Urinary bladder (tissue), 3 donors: ENCODE measurements at regions not wholly inside any gene's neighbourhood (a gene's known extent, or its start where the extent isn't known, plus 50 kb on each side); places are given as distances from the start of the nearest gene placed in this dataset.

ENCODE experiments used
- DNase-seq: peaks from one replicate; pipeline ENCODE4 v3.0.0-alpha.2; 2015; ENCODE audit errors: extremely low spot score
- H3K27ac ChIP-seq: one replicate; pipeline ENCODE4 v1.5.1; 2013; ENCODE audit warnings: low read depth, mild to moderate bottlenecking, moderate library complexity
- H3K36me3 ChIP-seq: one replicate; pipeline ENCODE4 v1.6.1; 2013; ENCODE audit warnings: mild to moderate bottlenecking, moderate library complexity; ENCODE audit not compliant: insufficient read depth
- H3K4me1 ChIP-seq: one replicate; pipeline ENCODE4 v1.6.1; 2013; ENCODE audit warnings: mild to moderate bottlenecking, moderate library complexity; ENCODE audit not compliant: insufficient read depth
- H3K4me3 ChIP-seq: one replicate; pipeline ENCODE4 v1.5.1; 2013; ENCODE audit warnings: low read depth, low read length
- WGBS: extraction: QIAGEN DNeasy Blood & Tissue Kit; methylation state at CpG from one replicate; pipeline ENCODE4 v1.1.7; 2013; 5-methylcytosine and 5-hydroxymethylcytosine counted together
- donor health status: healthy with polysubstance abuse.
- donor health status: healthy.

- H3K36me3 ChIP-seq, result no peaks in the 10 kb centered on the region
- DNase-seq, result no peak
- H3K4me1 ChIP-seq, result no peaks in the 10 kb centered on the region
- H3K27ac ChIP-seq, result no peak overlapping the region
- WGBS, result 81% methylated on average over 6 of the region's 6 CpGs
- H3K4me3 ChIP-seq, result no peak overlapping the region
Observed at GRCh38 chr12:124664395-124665111, 97.1 kb upstream of the NCOR2 start.

DNA sequence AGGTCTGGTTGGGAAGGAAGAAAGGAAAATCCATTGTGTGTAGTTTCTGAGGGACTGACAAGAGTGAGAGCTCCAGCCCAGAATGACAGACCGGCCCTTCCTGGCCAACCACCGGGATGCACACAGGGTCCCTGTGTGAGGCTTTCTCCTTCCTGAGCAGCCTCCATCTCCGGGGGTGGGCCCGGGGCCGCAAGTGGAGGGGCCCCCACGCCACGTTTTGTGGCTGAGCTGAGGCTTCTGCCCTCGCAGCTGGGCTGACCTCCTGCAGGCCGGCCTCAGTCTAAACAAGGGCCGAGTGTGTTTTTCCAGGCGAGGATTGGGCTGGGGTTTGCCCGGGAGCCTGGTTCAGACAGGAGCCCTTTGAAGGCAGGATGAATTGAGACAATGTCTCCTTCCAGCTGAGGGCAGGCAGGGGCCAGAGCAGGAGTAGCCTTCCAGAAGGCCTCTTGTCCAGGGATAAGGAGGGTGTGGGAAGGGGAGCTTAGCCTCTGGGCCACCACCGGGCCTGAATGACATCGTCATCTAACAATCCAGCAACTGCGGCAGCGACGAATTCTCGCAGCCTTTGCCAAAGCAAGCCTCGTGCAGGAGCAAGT is 96.5 kb upstream of the NCOR2 start:
- H3K4me3 ChIP-seq, result no peak overlapping the region
- H3K4me1 ChIP-seq, result no peaks in the 10 kb centered on the region
- H3K36me3 ChIP-seq, result no peaks in the 10 kb centered on the region
- 78% methylated on average over 19 of the region's 19 CpGs for WGBS
- no peak for DNase-seq
- no peak overlapping the region for H3K27ac ChIP-seq

DNA sequence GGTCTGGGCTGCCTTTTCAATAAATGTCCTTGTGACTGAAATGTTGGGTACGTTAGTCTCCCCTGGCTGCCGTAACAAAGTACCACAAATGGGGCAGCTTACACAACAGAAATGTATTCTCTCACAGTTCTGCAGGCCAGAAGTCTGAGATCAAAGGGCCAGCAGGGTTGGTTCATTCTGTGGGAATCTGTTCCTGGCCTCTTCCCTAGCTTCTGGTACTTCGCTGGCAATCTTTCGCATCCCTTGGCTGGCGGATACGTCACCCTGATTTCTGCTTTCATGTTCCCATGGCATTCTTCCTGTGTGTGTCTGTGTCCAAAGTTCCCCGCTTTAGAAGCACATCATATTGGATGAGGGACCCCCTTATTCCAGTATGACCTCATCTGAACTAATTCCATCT is 95.8 kb upstream of the NCOR2 start:
- no peak for DNase-seq
- no peaks in the 10 kb centered on the region for H3K4me1 ChIP-seq
- H3K4me3 ChIP-seq, result no peak overlapping the region
- 93% methylated on average over 7 of the region's 7 CpGs for WGBS
- H3K27ac ChIP-seq, result no peak overlapping the region
- H3K36me3 ChIP-seq, result no peaks in the 10 kb centered on the region

DNA sequence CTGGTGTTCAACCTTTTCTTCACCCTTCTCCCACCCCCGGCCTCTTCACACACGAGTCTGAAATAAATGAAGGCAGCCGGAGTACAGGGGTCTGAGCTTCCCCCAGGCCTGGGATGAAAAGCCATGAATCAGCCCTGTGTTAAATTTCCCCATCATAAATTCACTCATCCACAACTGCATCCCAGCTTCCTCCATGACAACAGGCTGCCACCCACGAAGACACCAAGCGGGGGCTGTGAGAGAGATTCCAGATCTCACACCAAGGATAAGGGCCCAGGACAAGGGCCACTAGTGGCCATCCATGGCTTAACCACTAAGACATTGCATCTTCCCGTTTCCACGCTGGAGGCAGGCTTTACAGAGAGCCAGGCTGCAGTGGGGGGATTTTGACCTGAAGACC is 93.9 kb upstream of the NCOR2 start:
- DNase-seq, result no peak
- 81% methylated on average over 7 of the region's 7 CpGs for WGBS
- Histone ChIP-seq H3K4me3 (no peak overlapping the region), H3K36me3 (no peaks in the 10 kb centered on the region), H3K27ac (no peak overlapping the region), H3K4me1 (no peaks in the 10 kb centered on the region)

DNA sequence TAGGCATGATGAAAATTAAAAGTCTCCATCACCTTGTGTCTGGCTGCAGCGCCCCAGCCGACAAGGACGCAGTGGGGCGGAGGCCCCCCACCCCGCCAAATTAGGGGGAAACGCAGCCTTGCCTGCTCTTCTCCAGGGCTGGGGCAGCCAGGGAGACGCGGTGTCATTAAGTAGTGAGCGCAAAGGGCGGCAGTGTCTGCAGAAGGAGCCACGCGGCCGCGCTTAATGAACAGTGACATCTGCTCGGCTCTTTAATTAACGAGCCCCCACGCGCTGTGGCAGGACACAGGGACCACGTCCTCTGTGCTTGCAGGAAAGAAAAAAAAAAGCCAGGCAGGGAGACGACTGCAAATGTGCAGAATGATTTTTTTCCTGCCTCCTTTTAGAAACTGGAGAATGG is 93.4 kb upstream of the NCOR2 start:
- DNase-seq, result no peak
- Histone ChIP-seq H3K4me3 (no peak overlapping the region), H3K4me1 (no peaks in the 10 kb centered on the region), H3K27ac (no peak overlapping the region), H3K36me3 (no peaks in the 10 kb centered on the region)
- 66% methylated on average over 20 of the region's 20 CpGs for WGBS

- Histone ChIP-seq H3K36me3 (no peaks in the 10 kb centered on the region), H3K27ac (no peak overlapping the region), H3K4me3 (no peak overlapping the region), H3K4me1 (no peaks in the 10 kb centered on the region)
- DNase-seq, result no peak
- 97% methylated on average over 8 of the region's 8 CpGs for WGBS
Observed at GRCh38 chr12:124658806-124659402, 91.5 kb upstream of the NCOR2 start.

GRCh38 chr12:124658302-124658701 is 90.9 kb upstream of the NCOR2 start:
- WGBS, result 92% methylated on average over 4 of the region's 4 CpGs
- no peak for DNase-seq
- no peak overlapping the region for H3K27ac ChIP-seq
- no peak overlapping the region for H3K4me3 ChIP-seq
- no peaks in the 10 kb centered on the region for H3K36me3 ChIP-seq
- no peaks in the 10 kb centered on the region for H3K4me1 ChIP-seq

- no peak overlapping the region for H3K27ac ChIP-seq
Observed at GRCh38 chr12:124656947-124657434, 89.6 kb upstream of the NCOR2 start.

GRCh38 chr12:124655698-124656516 is 88.5 kb upstream of the NCOR2 start:
- no peaks in the 10 kb centered on the region for H3K4me1 ChIP-seq
- WGBS, result 20% methylated on average over 20 of the region's 20 CpGs
- peak overlapping the region; percentile 26 for H3K27ac ChIP-seq

More at GRCh38 chr12:124656947-124657434, 89.6 kb upstream of the NCOR2 start:
- H3K4me3 ChIP-seq, result no peak overlapping the region
- 75% methylated on average over 8 of the region's 8 CpGs for WGBS
- H3K36me3 ChIP-seq, result no peaks in the 10 kb centered on the region
- no peak for DNase-seq
- no peaks in the 10 kb centered on the region for H3K4me1 ChIP-seq

GRCh38 chr12:124655048-124655697 is 87.8 kb upstream of the NCOR2 start:
- no peak overlapping the region for H3K4me3 ChIP-seq
- peak; percentile 60 for DNase-seq
- 10% methylated on average over 18 of the region's 18 CpGs for WGBS
- no peak overlapping the region for H3K27ac ChIP-seq
- H3K36me3 ChIP-seq, result no peaks in the 10 kb centered on the region
- H3K4me1 ChIP-seq, result no peaks in the 10 kb centered on the region

More at GRCh38 chr12:124655698-124656516, 88.5 kb upstream of the NCOR2 start:
- Histone ChIP-seq H3K36me3 (no peaks in the 10 kb centered on the region), H3K4me3 (no peak overlapping the region)
- peak; percentile 83 for DNase-seq

GRCh38 chr12:124654666-124655047 is 87.2 kb upstream of the NCOR2 start:
- WGBS, result 63% methylated on average over 13 of the region's 13 CpGs
- no peak for DNase-seq
- no peak overlapping the region for H3K4me3 ChIP-seq
- H3K36me3 ChIP-seq, result no peaks in the 10 kb centered on the region
- no peaks in the 10 kb centered on the region for H3K4me1 ChIP-seq
- H3K27ac ChIP-seq, result no peak overlapping the region

- DNase-seq, result no peak
- Histone ChIP-seq H3K4me1 (no peaks in the 10 kb centered on the region), H3K4me3 (no peak overlapping the region), H3K27ac (no peak overlapping the region), H3K36me3 (no peaks in the 10 kb centered on the region)
- WGBS, result 56% methylated on average over 19 of the region's 19 CpGs
Observed at GRCh38 chr12:124653169-124653931, 85.9 kb upstream of the NCOR2 start.
